ENCODE measurements at regions not wholly inside any gene's neighbourhood (a gene's known extent, or its start where the extent isn't known, plus 50 kb on each side); places are given as distances from the start of the nearest gene placed in this dataset.

GRCh38 chr3:193801097-193801496, 208.1 kb downstream of the OPA1 start:
- ATAC-seq (no peak), DNase-seq (ENCODE audit: low spot score) (no peak)
- Histone ChIP-seq H4K20me1 (replicated peaks; ENCODE audit: insufficient read depth) (no peaks in the 10 kb centered on the region), H3K36me3 (ENCODE audit: insufficient read depth) (no peaks in the 10 kb centered on the region), H3K9me2 (ENCODE audit: insufficient read depth) (no peaks in the 10 kb centered on the region), H3K79me2 (replicated peaks; ENCODE audit: insufficient read depth) (no peaks in the 10 kb centered on the region), H3K27me3 (ENCODE audit: insufficient read depth) (no peaks in the 10 kb centered on the region), H3F3A (replicated peaks; ENCODE audit: low read depth) (no peaks in the 10 kb centered on the region), H3K27ac (ENCODE audit: low read depth) (no peak overlapping the region), H2AFZ (no peak overlapping the region), H3K4me2 (no peak overlapping the region), H3K4me1 (ENCODE audit: insufficient read depth) (0 out of 2 replicates have a peak, but pooled peaks cover 3% of the 10 kb centered on the region), H3K4me3 (no peak overlapping the region)
- H3K36me3 Mint-ChIP-seq (ENCODE audit: low read depth), result peaks cover 2% of the 10 kb centered on the region; the same call in 1 of the 3 replicates
- H3K4me3 Mint-ChIP-seq, result no peak overlapping the region
- H3K27me3 Mint-ChIP-seq (ENCODE audit: insufficient read depth, low read depth, poor library complexity), result peaks cover 5% of the 10 kb centered on the region
- peaks cover 2% of the 10 kb centered on the region; the same call in 1 of the 3 replicates for H3K9me3 Mint-ChIP-seq
- no peak overlapping the region for H3K27ac Mint-ChIP-seq
- H3K4me1 Mint-ChIP-seq, result peaks cover 14% of the 10 kb centered on the region; the same call in 2 of the 3 replicates
- TF ChIP-seq ZNF331 (CRISPR knock-in tag; IDR thresholded peaks at IDR 0.05; ENCODE audit: low read depth) (no peak), EZH2phosphoT487 (IDR thresholded peaks at IDR 0.05; ENCODE audit: unreplicated experiment) (no peak)
- TF ChIP-seq, protein P1, sequence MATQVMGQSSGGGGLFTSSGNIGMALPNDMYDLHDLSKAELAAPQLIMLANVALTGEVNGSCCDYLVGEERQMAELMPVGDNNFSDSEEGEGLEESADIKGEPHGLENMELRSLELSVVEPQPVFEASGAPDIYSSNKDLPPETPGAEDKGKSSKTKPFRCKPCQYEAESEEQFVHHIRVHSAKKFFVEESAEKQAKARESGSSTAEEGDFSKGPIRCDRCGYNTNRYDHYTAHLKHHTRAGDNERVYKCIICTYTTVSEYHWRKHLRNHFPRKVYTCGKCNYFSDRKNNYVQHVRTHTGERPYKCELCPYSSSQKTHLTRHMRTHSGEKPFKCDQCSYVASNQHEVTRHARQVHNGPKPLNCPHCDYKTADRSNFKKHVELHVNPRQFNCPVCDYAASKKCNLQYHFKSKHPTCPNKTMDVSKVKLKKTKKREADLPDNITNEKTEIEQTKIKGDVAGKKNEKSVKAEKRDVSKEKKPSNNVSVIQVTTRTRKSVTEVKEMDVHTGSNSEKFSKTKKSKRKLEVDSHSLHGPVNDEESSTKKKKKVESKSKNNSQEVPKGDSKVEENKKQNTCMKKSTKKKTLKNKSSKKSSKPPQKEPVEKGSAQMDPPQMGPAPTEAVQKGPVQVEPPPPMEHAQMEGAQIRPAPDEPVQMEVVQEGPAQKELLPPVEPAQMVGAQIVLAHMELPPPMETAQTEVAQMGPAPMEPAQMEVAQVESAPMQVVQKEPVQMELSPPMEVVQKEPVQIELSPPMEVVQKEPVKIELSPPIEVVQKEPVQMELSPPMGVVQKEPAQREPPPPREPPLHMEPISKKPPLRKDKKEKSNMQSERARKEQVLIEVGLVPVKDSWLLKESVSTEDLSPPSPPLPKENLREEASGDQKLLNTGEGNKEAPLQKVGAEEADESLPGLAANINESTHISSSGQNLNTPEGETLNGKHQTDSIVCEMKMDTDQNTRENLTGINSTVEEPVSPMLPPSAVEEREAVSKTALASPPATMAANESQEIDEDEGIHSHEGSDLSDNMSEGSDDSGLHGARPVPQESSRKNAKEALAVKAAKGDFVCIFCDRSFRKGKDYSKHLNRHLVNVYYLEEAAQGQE (IDR thresholded peaks at IDR 0.05; ENCODE audit: unreplicated experiment), result no peak

GRCh38 chr3:193803288-193803687, 210.3 kb downstream of the OPA1 start:
- no peaks in the 10 kb centered on the region for H3K27me3 ChIP-seq (ENCODE audit: insufficient read depth)
- Mint-ChIP-seq H3K36me3 (ENCODE audit: low read depth) (no peaks in the 10 kb centered on the region), H3K27me3 (ENCODE audit: insufficient read depth, low read depth, poor library complexity) (peaks cover 3% of the 10 kb centered on the region), H3K9me3 (no peaks in the 10 kb centered on the region), H3K4me3 (no peak overlapping the region), H3K4me1 (peaks cover 13% of the 10 kb centered on the region; the same call in 2 of the 3 replicates), H3K27ac (no peak overlapping the region)
- no peaks in the 10 kb centered on the region for H3F3A ChIP-seq (replicated peaks; ENCODE audit: low read depth)
- no peak overlapping the region for H3K4me2 ChIP-seq
- 0 out of 2 replicates have a peak, but pooled peaks cover 3% of the 10 kb centered on the region for H3K4me1 ChIP-seq (ENCODE audit: insufficient read depth)
- H3K9me2 ChIP-seq (ENCODE audit: insufficient read depth), result peaks cover 5% of the 10 kb centered on the region
- H2AFZ ChIP-seq, result no peak overlapping the region
- H4K20me1 ChIP-seq (replicated peaks; ENCODE audit: insufficient read depth), result no peaks in the 10 kb centered on the region
- no peak overlapping the region for H3K4me3 ChIP-seq
- no peaks in the 10 kb centered on the region for H3K79me2 ChIP-seq (replicated peaks; ENCODE audit: insufficient read depth)
- DNase-seq (ENCODE audit: low spot score) (no peak), ATAC-seq (no peak)
- no peak overlapping the region for H3K27ac ChIP-seq (ENCODE audit: low read depth)
- H3K36me3 ChIP-seq (ENCODE audit: insufficient read depth), result no peaks in the 10 kb centered on the region
- no peak for TF ChIP-seq ZNF331 (CRISPR knock-in tag; IDR thresholded peaks at IDR 0.05; ENCODE audit: low read depth)
- no peak for TF ChIP-seq STAT1 (IDR thresholded peaks at IDR 0.05; ENCODE audit: unreplicated experiment)
- no peak for TF ChIP-seq EZH2 (IDR thresholded peaks at IDR 0.05; ENCODE audit: low read depth, unreplicated experiment)
- TF ChIP-seq, protein P2, sequence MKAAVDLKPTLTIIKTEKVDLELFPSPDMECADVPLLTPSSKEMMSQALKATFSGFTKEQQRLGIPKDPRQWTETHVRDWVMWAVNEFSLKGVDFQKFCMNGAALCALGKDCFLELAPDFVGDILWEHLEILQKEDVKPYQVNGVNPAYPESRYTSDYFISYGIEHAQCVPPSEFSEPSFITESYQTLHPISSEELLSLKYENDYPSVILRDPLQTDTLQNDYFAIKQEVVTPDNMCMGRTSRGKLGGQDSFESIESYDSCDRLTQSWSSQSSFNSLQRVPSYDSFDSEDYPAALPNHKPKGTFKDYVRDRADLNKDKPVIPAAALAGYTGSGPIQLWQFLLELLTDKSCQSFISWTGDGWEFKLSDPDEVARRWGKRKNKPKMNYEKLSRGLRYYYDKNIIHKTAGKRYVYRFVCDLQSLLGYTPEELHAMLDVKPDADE (IDR thresholded peaks at IDR 0.05), result no peak
- TF ChIP-seq NANOG (IDR thresholded peaks at IDR 0.05; ENCODE audit: borderline replicate concordance), result no peak
- no peak for TF ChIP-seq EZH2phosphoT487 (IDR thresholded peaks at IDR 0.05; ENCODE audit: unreplicated experiment)
- TF ChIP-seq, protein P1 (IDR thresholded peaks at IDR 0.05; ENCODE audit: unreplicated experiment), result no peak
